Aorta (tissue), 5 donors: ENCODE measurements at regions not wholly inside any gene's neighbourhood (a gene's known extent, or its start where the extent isn't known, plus 50 kb on each side); places are given as distances from the start of the nearest gene placed in this dataset.

ENCODE experiments used
- ATAC-seq: fragments of 200-7000 bp; cut with Tn5 transposase; one replicate; pipeline ENCODE4 v1.9.1; 2022; ENCODE audit warnings: moderate library complexity; ENCODE audit not compliant: low FRiP score
- DNase-seq, 2 donors: peaks; one replicate each; pipeline ENCODE4 v3.0.0-alpha.2; 2020
- H3K27ac ChIP-seq, 2 donors: one replicate each; pipeline ENCODE4 v1.5.1; 2013; ENCODE audit warnings: low read length in 2 of 2, mild to moderate bottlenecking in 2 of 2, moderate library complexity in 2 of 2, control low read depth in 1 of 2, inconsistent platforms in 1 of 2, low read depth in 1 of 2
- H3K27me3 ChIP-seq, 2 donors: one replicate each; pipeline ENCODE4 v1.6.1; 2013; ENCODE audit warnings: control low read depth in 1 of 2, low read length in 1 of 2, mild to moderate bottlenecking in 1 of 2, moderate library complexity in 1 of 2; ENCODE audit not compliant: insufficient read depth in 2 of 2, control insufficient read depth in 1 of 2
- H3K36me3 ChIP-seq, 2 donors: one replicate each; pipeline ENCODE4 v1.6.1; 2013; ENCODE audit warnings: control low read depth in 1 of 2, low read length in 1 of 2, mild to moderate bottlenecking in 1 of 2; ENCODE audit not compliant: insufficient read depth in 2 of 2, control insufficient read depth in 1 of 2
- H3K4me1 ChIP-seq, 2 donors: one replicate each; pipeline ENCODE4 v1.6.1; 2013; ENCODE audit warnings: low read length in 2 of 2, control low read depth in 1 of 2, mild to moderate bottlenecking in 1 of 2, moderate library complexity in 1 of 2; ENCODE audit not compliant: insufficient read depth in 2 of 2, control insufficient read depth in 1 of 2
- H3K4me3 ChIP-seq, 2 donors: one replicate each; pipeline ENCODE4 v1.5.1; 2013; ENCODE audit warnings: low read length in 2 of 2, control low read depth in 1 of 2, mild to moderate bottlenecking in 1 of 2
- H3K9me3 ChIP-seq: one replicate; pipeline ENCODE4 v1.6.1; 2013; ENCODE audit warnings: mild to moderate bottlenecking, low read length; ENCODE audit not compliant: control insufficient read depth
- WGBS, 2 donors: extraction: QIAGEN DNeasy Blood & Tissue Kit; methylation state at CpG; one replicate each; pipeline ENCODE4 v1.1.7; 2013; 5-methylcytosine and 5-hydroxymethylcytosine counted together
- intact Hi-C, 2 donors: fragments of 100-400 bp; cut with DNase I; formaldehyde crosslinking; loops; one replicate each; pipeline versions ENCODE4 v1.14.2 to v1.15.0; 2022
- donor health status: healthy with polysubstance abuse.
- donor health status: Bipolar disorder and iron deficiency.
- donor health status: DM: no; HTN: no; CAD: no.
- donor health status: DM: no; HTN: no; CAD: no.
- donor health status: DM: yes; HTN: yes; CAD: no.

GRCh38 chr2:2860589-2861300 is 516.9 kb downstream of the EIPR1 start:
- intact Hi-C loops, result no loop called here
- DNase-seq (no peak), ATAC-seq (no peak)
- Histone ChIP-seq H3K27me3 (no peaks in the 10 kb centered on the region), H3K4me3 (no peak overlapping the region), H3K27ac (no peak overlapping the region), H3K9me3 (no peaks in the 10 kb centered on the region), H3K4me1 (no peaks in the 10 kb centered on the region), H3K36me3 (no peaks in the 10 kb centered on the region)
- WGBS, 2 donors, result 91% methylated on average over 20 of the region's 20 CpGs

GRCh38 chr2:2859732-2860131 is 517.9 kb downstream of the EIPR1 start:
- 88 to 89% methylated on average over 9 of the region's 9 CpGs for WGBS, 2 donors
- no peak for ATAC-seq
- intact Hi-C loops, result no loop called here

GRCh38 chr2:2859164-2859563 is 518.5 kb downstream of the EIPR1 start:
- Histone ChIP-seq H3K4me3 (no peak overlapping the region), H3K27me3 (no peaks in the 10 kb centered on the region), H3K27ac (no peak overlapping the region), H3K9me3 (no peaks in the 10 kb centered on the region), H3K36me3 (no peaks in the 10 kb centered on the region), H3K4me1 (no peaks in the 10 kb centered on the region)
- WGBS, 2 donors, result 95% methylated on average over 15 of the region's 15 CpGs
- ATAC-seq, result no peak
- intact Hi-C loops, result no loop called here
- no peak for DNase-seq

More at GRCh38 chr2:2859732-2860131, 517.9 kb downstream of the EIPR1 start:
- H3K36me3 ChIP-seq, result no peaks in the 10 kb centered on the region
- DNase-seq, result no peak
- H3K4me1 ChIP-seq, result no peaks in the 10 kb centered on the region
- no peaks in the 10 kb centered on the region for H3K9me3 ChIP-seq
- no peaks in the 10 kb centered on the region for H3K27me3 ChIP-seq
- no peak overlapping the region for H3K27ac ChIP-seq
- no peak overlapping the region for H3K4me3 ChIP-seq

- WGBS, 2 donors, result 60 to 65% methylated on average over 3 of the region's 3 CpGs
- DNase-seq (peak in 1 of 2 donors; percentile 37), ATAC-seq (no peak)
- H3K4me1 ChIP-seq, result no peaks in the 10 kb centered on the region
- no peak overlapping the region for H3K4me3 ChIP-seq
- H3K27me3 ChIP-seq, result no peaks in the 10 kb centered on the region
- no peaks in the 10 kb centered on the region for H3K9me3 ChIP-seq
- intact Hi-C loops, result no loop called here
- no peak overlapping the region for H3K27ac ChIP-seq
- H3K36me3 ChIP-seq, result no peaks in the 10 kb centered on the region
Measured at GRCh38 chr2:2856723-2857415, 520.7 kb downstream of the EIPR1 start.

GRCh38 chr2:2855297-2855696 is 522.3 kb downstream of the EIPR1 start:
- H3K27ac ChIP-seq, result no peak overlapping the region

GRCh38 chr2:2853346-2853745 is 522.3 kb upstream of the MYT1L start:
- no peaks in the 10 kb centered on the region for H3K9me3 ChIP-seq
- H3K27me3 ChIP-seq, result no peaks in the 10 kb centered on the region
- intact Hi-C loops, result no loop called here
- DNase-seq, result no peak
- no peaks in the 10 kb centered on the region for H3K36me3 ChIP-seq
- no peak overlapping the region for H3K4me3 ChIP-seq
- H3K4me1 ChIP-seq, result no peaks in the 10 kb centered on the region
- no peak for ATAC-seq
- no peak overlapping the region for H3K27ac ChIP-seq
- 60 to 68% methylated on average over 2 of the region's 2 CpGs for WGBS, 2 donors

More at GRCh38 chr2:2855297-2855696, 522.3 kb downstream of the EIPR1 start:
- DNase-seq, result no peak
- Histone ChIP-seq H3K4me1 (no peaks in the 10 kb centered on the region), H3K36me3 (no peaks in the 10 kb centered on the region), H3K27me3 (no peaks in the 10 kb centered on the region), H3K9me3 (no peaks in the 10 kb centered on the region), H3K4me3 (no peak overlapping the region)
- 85 to 86% methylated on average over 5 of the region's 5 CpGs for WGBS, 2 donors
- intact Hi-C loops, result no loop called here
- ATAC-seq, result no peak

- H3K36me3 ChIP-seq, result no peaks in the 10 kb centered on the region
- intact Hi-C loops, result no loop called here
- H3K4me1 ChIP-seq, result no peaks in the 10 kb centered on the region
- no peaks in the 10 kb centered on the region for H3K27me3 ChIP-seq
- peak in 1 of 2 donors; percentile 45 for DNase-seq
- H3K9me3 ChIP-seq, result no peaks in the 10 kb centered on the region
- ATAC-seq, result no peak
- no peak overlapping the region for H3K4me3 ChIP-seq
- no peak overlapping the region for H3K27ac ChIP-seq
- WGBS, 2 donors, result 78 to 81% methylated on average over 24 of the region's 24 CpGs
Measured at GRCh38 chr2:2851806-2852777, 521.0 kb upstream of the MYT1L start.

- DNase-seq (peak in 1 of 2 donors; percentile 52), ATAC-seq (no peak)
- no peak overlapping the region for H3K27ac ChIP-seq
- intact Hi-C loops, result no loop called here
- H3K4me1 ChIP-seq, result no peaks in the 10 kb centered on the region
- no peaks in the 10 kb centered on the region for H3K27me3 ChIP-seq
- H3K4me3 ChIP-seq, result no peak overlapping the region
- WGBS, 2 donors, result 89 to 90% methylated on average over 9 of the region's 9 CpGs
- no peaks in the 10 kb centered on the region for H3K36me3 ChIP-seq
- no peaks in the 10 kb centered on the region for H3K9me3 ChIP-seq
Measured at GRCh38 chr2:2851316-2851715, 520.2 kb upstream of the MYT1L start.
